A673 (cell line): ENCODE measurements at regions not wholly inside any gene's neighbourhood (a gene's known extent, or its start where the extent isn't known, plus 50 kb on each side); places are given as distances from the start of the nearest gene placed in this dataset.

Experiments used
- CTCF ChIP-seq: fragments of 300-800, 200-600 bp; sonication (generic); conservative IDR thresholded peaks from 2 replicates; pipeline ENCODE4 v1.5.1; 2017; ENCODE audit warnings: low read depth, mild to moderate bottlenecking, antibody characterized with exemption, low read length, moderate library complexity, mixed read lengths
- EZH2 ChIP-seq: fragments of 200-600 bp; sonication (generic); IDR thresholded peaks from 2 replicates; pipeline ENCODE4 v1.6.1; 2017; ENCODE audit warnings: borderline replicate concordance, low read depth, mild to moderate bottlenecking, mixed read lengths, antibody characterized with exemption, low read length; ENCODE audit not compliant: poor library complexity, severe bottlenecking

- TF ChIP-seq EZH2: no peak
- no peak for TF ChIP-seq CTCF
Observed at GRCh38 chr6:113620386-113620785, 236.8 kb upstream of the MARCKS start.
